ENCODE measurements at regions not wholly inside any gene's neighbourhood (a gene's known extent, or its start where the extent isn't known, plus 50 kb on each side); places are given as distances from the start of the nearest gene placed in this dataset.

DNA sequence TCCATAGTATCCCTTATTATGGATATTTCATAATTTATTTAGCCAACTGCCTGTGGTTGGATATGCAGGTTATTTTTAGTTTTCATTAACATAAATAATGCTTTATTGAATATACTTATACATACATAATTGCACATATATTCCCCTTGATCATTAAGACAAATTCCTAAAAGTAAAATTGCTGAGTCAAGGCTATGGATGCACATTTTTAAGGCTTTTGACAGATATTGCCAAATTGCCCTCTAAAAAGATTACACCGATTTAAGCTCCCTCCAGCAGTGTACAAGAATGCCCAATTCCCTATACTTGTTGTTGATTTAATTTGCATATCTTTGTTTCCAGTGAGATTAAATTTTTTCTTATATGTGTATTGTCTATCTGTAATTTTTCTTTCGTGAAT, 176.7 kb downstream of the C1orf94 start:
- H3K4me1 ChIP-seq (ENCODE audit: control insufficient read depth, insufficient read depth, low read length, poor library complexity, severe bottlenecking) = no peaks in the 10 kb centered on the region
- H3K27ac ChIP-seq (ENCODE audit: insufficient read depth, low read length, poor library complexity, severe bottlenecking) = no peak overlapping the region
- no peak overlapping the region for H3K4me3 ChIP-seq (ENCODE audit: insufficient read depth, low read depth, low read length, poor library complexity, severe bottlenecking)
- no peaks in the 10 kb centered on the region for H3K27me3 ChIP-seq (replicated peaks; ENCODE audit: control insufficient read depth, insufficient read depth, low read length, poor library complexity, severe bottlenecking)
- H3K36me3 ChIP-seq (ENCODE audit: control insufficient read depth, insufficient read depth, low read length) = no peaks in the 10 kb centered on the region
- no peak for DNase-seq
- H3K9me3 ChIP-seq (ENCODE audit: control insufficient read depth, low read length) = no peaks in the 10 kb centered on the region

DNA sequence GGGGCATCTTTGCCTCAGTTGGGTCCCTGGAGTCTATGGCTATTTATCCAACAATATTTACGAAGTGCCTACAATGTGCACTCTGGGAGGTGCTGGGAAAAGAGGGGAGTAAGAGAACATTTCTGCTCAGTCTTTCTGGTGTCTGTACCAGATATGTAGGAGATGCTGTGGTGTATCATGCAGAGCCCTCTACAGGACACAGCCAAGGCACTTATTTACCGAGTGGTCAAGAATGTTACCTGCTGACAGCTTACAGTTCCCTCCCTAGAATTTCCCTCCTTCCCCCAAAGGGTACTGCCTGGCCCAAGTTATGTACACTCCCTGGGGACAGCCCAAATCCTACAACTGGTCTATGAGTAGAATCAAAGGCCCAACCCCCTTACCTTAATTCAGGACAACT, 177.7 kb downstream of the C1orf94 start:
- DNase-seq = no peak

DNA sequence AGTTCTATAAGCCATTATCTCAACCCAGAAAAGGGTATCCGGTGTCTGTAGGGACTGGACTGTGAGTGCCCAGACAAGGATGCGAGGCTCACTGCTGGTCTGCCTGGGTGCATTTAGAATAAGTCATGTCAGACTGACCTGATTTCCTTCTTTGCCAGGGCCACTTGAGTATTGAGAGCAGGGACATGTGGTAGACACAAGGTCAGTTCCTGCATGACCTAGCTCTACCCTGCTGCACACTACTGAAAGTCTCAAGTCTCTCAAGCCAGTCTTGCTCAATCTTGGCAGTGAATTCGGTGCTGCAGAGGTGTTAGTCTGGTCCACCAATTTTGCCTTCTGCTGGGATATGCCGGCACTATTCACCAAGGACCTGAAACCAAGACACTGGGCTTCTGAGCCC, 180.1 kb downstream of the C1orf94 start:
- H3K9me3 ChIP-seq (ENCODE audit: control insufficient read depth, low read length) = no peaks in the 10 kb centered on the region
- no peak for DNase-seq
- no peaks in the 10 kb centered on the region for H3K27me3 ChIP-seq (replicated peaks; ENCODE audit: control insufficient read depth, insufficient read depth, low read length, poor library complexity, severe bottlenecking)
- H3K27ac ChIP-seq (ENCODE audit: insufficient read depth, low read length, poor library complexity, severe bottlenecking) = no peak overlapping the region
- H3K4me3 ChIP-seq (ENCODE audit: insufficient read depth, low read depth, low read length, poor library complexity, severe bottlenecking) = no peak overlapping the region
- H3K36me3 ChIP-seq (ENCODE audit: control insufficient read depth, insufficient read depth, low read length) = no peaks in the 10 kb centered on the region
- H3K4me1 ChIP-seq (ENCODE audit: control insufficient read depth, insufficient read depth, low read length, poor library complexity, severe bottlenecking) = no peaks in the 10 kb centered on the region

More for the DNA sequence above, 177.7 kb downstream of the C1orf94 start:
- no peaks in the 10 kb centered on the region for H3K27me3 ChIP-seq (replicated peaks; ENCODE audit: control insufficient read depth, insufficient read depth, low read length, poor library complexity, severe bottlenecking)
- no peaks in the 10 kb centered on the region for H3K36me3 ChIP-seq (ENCODE audit: control insufficient read depth, insufficient read depth, low read length)
- no peaks in the 10 kb centered on the region for H3K9me3 ChIP-seq (ENCODE audit: control insufficient read depth, low read length)
- H3K27ac ChIP-seq (ENCODE audit: insufficient read depth, low read length, poor library complexity, severe bottlenecking) = no peak overlapping the region
- no peaks in the 10 kb centered on the region for H3K4me1 ChIP-seq (ENCODE audit: control insufficient read depth, insufficient read depth, low read length, poor library complexity, severe bottlenecking)
- no peak overlapping the region for H3K4me3 ChIP-seq (ENCODE audit: insufficient read depth, low read depth, low read length, poor library complexity, severe bottlenecking)

DNA sequence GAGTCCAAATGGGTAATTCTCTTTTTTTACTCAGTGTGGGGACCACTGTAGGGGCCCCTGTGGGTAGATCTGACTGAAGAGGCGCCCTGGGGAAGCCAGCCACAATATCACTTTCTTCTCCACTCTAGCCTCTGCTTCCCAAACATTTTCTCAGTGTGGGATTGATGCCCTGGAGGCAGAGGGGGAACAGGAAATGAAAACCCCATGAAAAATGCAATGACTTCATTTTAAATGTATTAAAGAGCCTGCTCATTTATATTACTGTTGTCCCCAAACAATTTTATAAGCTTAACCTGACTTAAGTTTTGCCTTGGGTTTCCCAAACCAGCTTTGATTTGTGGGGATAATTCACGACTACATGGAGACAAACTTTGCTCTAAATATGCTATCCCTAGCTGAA, 181.9 kb downstream of the C1orf94 start:
- H3K27ac ChIP-seq (ENCODE audit: insufficient read depth, low read length, poor library complexity, severe bottlenecking) = no peak overlapping the region
- no peak overlapping the region for H3K4me3 ChIP-seq (ENCODE audit: insufficient read depth, low read depth, low read length, poor library complexity, severe bottlenecking)
- H3K9me3 ChIP-seq (ENCODE audit: control insufficient read depth, low read length) = no peaks in the 10 kb centered on the region
- H3K4me1 ChIP-seq (ENCODE audit: control insufficient read depth, insufficient read depth, low read length, poor library complexity, severe bottlenecking) = no peaks in the 10 kb centered on the region
- H3K27me3 ChIP-seq (replicated peaks; ENCODE audit: control insufficient read depth, insufficient read depth, low read length, poor library complexity, severe bottlenecking) = no peaks in the 10 kb centered on the region
- DNase-seq = no peak
- no peaks in the 10 kb centered on the region for H3K36me3 ChIP-seq (ENCODE audit: control insufficient read depth, insufficient read depth, low read length)

DNA sequence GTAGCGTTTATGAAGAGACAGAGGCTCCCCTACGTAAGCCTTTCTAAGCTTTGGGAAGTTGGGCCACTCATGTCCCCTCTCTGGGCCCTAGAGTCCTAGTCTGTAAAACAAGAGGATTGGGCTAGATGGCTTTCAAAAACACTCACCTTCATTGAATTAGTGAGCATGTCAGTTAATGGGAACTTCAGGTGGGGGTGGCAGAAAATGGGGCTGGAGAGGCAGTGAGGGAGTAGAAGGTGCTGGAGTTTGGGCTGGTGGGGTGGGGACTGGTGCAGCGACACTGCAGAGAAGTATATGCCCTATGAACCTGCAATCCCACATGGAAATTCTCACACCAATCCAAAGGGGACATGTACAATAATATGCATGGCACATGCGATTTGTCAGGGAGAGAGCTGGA, 182.7 kb downstream of the C1orf94 start:
- H3K4me3 ChIP-seq (ENCODE audit: insufficient read depth, low read depth, low read length, poor library complexity, severe bottlenecking) = no peak overlapping the region
- H3K27me3 ChIP-seq (replicated peaks; ENCODE audit: control insufficient read depth, insufficient read depth, low read length, poor library complexity, severe bottlenecking) = no peaks in the 10 kb centered on the region
- H3K27ac ChIP-seq (ENCODE audit: insufficient read depth, low read length, poor library complexity, severe bottlenecking) = no peak overlapping the region
- no peaks in the 10 kb centered on the region for H3K36me3 ChIP-seq (ENCODE audit: control insufficient read depth, insufficient read depth, low read length)
- H3K4me1 ChIP-seq (ENCODE audit: control insufficient read depth, insufficient read depth, low read length, poor library complexity, severe bottlenecking) = no peaks in the 10 kb centered on the region
- H3K9me3 ChIP-seq (ENCODE audit: control insufficient read depth, low read length) = no peaks in the 10 kb centered on the region
- DNase-seq = no peak

DNA sequence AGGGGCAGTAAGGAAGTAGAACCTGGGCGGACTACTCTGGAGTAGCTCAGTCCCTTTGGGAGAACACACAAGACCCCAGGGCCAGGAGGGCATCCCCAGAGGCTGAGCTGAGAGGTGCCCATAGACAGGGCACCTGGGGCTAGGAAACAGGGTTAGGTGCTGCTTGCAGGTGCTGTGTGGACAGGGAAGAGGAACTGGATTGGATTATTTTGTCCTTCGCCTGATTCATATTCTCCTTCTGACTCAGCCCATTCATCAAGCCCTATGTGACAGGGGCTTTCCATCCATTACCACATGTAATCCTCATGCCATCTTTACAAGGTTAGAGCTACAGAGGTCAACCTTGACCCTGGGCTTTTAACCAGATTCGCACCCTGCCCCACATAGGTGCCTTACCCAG, 183.9 kb downstream of the C1orf94 start:
- no peaks in the 10 kb centered on the region for H3K36me3 ChIP-seq (ENCODE audit: control insufficient read depth, insufficient read depth, low read length)
- no peaks in the 10 kb centered on the region for H3K4me1 ChIP-seq (ENCODE audit: control insufficient read depth, insufficient read depth, low read length, poor library complexity, severe bottlenecking)
- H3K9me3 ChIP-seq (ENCODE audit: control insufficient read depth, low read length) = no peaks in the 10 kb centered on the region
- H3K27ac ChIP-seq (ENCODE audit: insufficient read depth, low read length, poor library complexity, severe bottlenecking) = no peak overlapping the region
- no peak for DNase-seq
- H3K4me3 ChIP-seq (ENCODE audit: insufficient read depth, low read depth, low read length, poor library complexity, severe bottlenecking) = no peak overlapping the region
- H3K27me3 ChIP-seq (replicated peaks; ENCODE audit: control insufficient read depth, insufficient read depth, low read length, poor library complexity, severe bottlenecking) = no peaks in the 10 kb centered on the region

DNA sequence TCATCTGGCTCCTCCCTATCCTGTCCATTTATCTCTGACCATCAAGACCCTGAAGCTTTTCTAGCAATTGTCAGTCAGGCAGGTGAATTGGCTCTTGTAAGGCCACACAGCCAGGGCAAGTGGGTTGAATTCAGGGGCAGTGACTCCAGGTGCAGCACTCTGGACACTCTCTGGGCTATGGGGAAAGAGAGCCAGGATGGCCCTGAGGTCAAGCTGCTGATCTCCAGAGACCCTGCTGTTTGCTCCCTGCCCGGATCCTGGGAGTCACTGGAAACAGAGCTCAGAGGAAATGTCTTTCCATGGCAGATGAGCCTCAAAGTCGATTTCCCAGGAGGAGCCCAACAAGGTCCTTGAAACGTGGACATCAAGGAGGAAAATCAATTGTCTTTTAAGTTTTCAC, 184.4 kb downstream of the C1orf94 start:
- no peak for DNase-seq
- Histone ChIP-seq H3K36me3 (ENCODE audit: control insufficient read depth, insufficient read depth, low read length) (no peaks in the 10 kb centered on the region), H3K4me3 (ENCODE audit: insufficient read depth, low read depth, low read length, poor library complexity, severe bottlenecking) (no peak overlapping the region), H3K27me3 (replicated peaks; ENCODE audit: control insufficient read depth, insufficient read depth, low read length, poor library complexity, severe bottlenecking) (no peaks in the 10 kb centered on the region), H3K9me3 (ENCODE audit: control insufficient read depth, low read length) (no peaks in the 10 kb centered on the region), H3K27ac (ENCODE audit: insufficient read depth, low read length, poor library complexity, severe bottlenecking) (no peak overlapping the region), H3K4me1 (ENCODE audit: control insufficient read depth, insufficient read depth, low read length, poor library complexity, severe bottlenecking) (no peaks in the 10 kb centered on the region)

DNA sequence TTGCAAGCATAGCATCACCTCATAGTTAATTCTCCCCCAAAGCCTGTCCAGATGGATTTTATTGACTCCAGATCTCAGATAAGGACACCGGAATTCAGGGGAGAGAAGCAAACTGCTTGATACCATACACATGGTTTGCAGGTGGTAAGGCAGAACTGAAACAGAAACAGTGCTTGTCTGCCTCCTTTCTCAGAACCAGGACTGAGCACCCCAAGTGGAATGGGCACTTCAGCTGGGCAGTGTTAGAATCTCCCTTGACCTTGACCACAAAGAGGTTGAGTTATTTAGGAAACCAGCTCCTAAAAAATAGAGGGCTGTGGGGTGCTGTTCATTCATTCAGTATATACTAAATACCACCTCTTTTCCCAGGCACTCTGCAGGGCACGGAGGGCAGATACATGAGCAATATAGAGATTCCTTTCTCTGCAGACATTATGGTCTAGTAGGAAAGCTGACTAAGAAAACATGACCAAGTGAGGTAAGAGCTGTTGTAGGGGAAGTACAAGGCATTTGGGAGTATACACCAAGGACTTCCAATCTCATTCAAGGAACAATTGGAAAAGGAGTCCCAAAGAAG, 185.2 kb downstream of the C1orf94 start:
- H3K4me1 ChIP-seq (ENCODE audit: control insufficient read depth, insufficient read depth, low read length, poor library complexity, severe bottlenecking) = no peaks in the 10 kb centered on the region
- DNase-seq = no peak
- H3K27me3 ChIP-seq (replicated peaks; ENCODE audit: control insufficient read depth, insufficient read depth, low read length, poor library complexity, severe bottlenecking) = no peaks in the 10 kb centered on the region
- no peaks in the 10 kb centered on the region for H3K9me3 ChIP-seq (ENCODE audit: control insufficient read depth, low read length)
- H3K27ac ChIP-seq (ENCODE audit: insufficient read depth, low read length, poor library complexity, severe bottlenecking) = no peak overlapping the region
- no peaks in the 10 kb centered on the region for H3K36me3 ChIP-seq (ENCODE audit: control insufficient read depth, insufficient read depth, low read length)
- no peak overlapping the region for H3K4me3 ChIP-seq (ENCODE audit: insufficient read depth, low read depth, low read length, poor library complexity, severe bottlenecking)

DNA sequence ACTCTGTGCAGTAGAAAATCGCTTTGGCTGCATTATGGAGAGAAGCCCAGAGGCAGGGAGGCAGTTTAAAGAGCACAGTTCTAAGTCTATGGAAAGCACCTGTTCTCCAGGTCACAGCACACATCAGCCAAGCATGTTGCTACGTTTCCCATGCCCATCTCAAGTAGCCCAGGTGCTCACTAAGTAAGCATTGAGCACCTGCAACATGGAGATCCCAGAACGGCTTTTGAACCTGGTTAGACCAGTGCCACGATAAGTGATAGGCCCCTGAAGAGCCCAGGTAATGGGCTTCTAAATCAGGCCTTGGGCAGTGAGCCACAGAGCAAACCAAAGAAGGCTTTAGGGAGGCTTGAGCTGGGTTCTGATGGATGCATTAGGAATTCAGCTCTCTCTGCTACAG, 186.2 kb downstream of the C1orf94 start:
- Histone ChIP-seq H3K27ac (ENCODE audit: insufficient read depth, low read length, poor library complexity, severe bottlenecking) (no peak overlapping the region), H3K27me3 (replicated peaks; ENCODE audit: control insufficient read depth, insufficient read depth, low read length, poor library complexity, severe bottlenecking) (no peaks in the 10 kb centered on the region), H3K36me3 (ENCODE audit: control insufficient read depth, insufficient read depth, low read length) (no peaks in the 10 kb centered on the region), H3K4me1 (ENCODE audit: control insufficient read depth, insufficient read depth, low read length, poor library complexity, severe bottlenecking) (no peaks in the 10 kb centered on the region), H3K9me3 (ENCODE audit: control insufficient read depth, low read length) (no peaks in the 10 kb centered on the region), H3K4me3 (ENCODE audit: insufficient read depth, low read depth, low read length, poor library complexity, severe bottlenecking) (no peak overlapping the region)
- no peak for DNase-seq

DNA sequence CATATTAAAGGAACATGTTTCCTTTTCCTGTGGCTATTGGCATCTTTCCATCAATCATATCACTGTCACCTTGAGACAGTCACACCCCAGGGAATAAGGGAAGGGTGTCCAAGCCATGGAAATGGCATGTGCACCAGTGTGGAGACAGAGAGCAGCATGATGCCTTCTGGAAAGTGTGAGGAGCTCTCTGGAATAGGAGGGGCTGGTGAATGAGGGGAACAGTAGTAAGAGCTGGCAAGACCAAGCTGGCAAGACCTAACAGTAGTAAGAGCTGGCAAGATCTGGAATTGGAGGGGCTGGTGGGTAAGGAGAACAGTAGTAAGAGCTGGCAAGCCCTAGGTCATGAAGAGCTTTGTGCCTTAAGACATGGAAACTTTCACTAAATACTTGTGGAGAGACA, 186.7 kb downstream of the C1orf94 start:
- Histone ChIP-seq H3K4me1 (ENCODE audit: control insufficient read depth, insufficient read depth, low read length, poor library complexity, severe bottlenecking) (no peaks in the 10 kb centered on the region), H3K4me3 (ENCODE audit: insufficient read depth, low read depth, low read length, poor library complexity, severe bottlenecking) (no peak overlapping the region), H3K27ac (ENCODE audit: insufficient read depth, low read length, poor library complexity, severe bottlenecking) (no peak overlapping the region), H3K9me3 (ENCODE audit: control insufficient read depth, low read length) (no peaks in the 10 kb centered on the region), H3K27me3 (replicated peaks; ENCODE audit: control insufficient read depth, insufficient read depth, low read length, poor library complexity, severe bottlenecking) (no peaks in the 10 kb centered on the region), H3K36me3 (ENCODE audit: control insufficient read depth, insufficient read depth, low read length) (no peaks in the 10 kb centered on the region)
- no peak for DNase-seq

DNA sequence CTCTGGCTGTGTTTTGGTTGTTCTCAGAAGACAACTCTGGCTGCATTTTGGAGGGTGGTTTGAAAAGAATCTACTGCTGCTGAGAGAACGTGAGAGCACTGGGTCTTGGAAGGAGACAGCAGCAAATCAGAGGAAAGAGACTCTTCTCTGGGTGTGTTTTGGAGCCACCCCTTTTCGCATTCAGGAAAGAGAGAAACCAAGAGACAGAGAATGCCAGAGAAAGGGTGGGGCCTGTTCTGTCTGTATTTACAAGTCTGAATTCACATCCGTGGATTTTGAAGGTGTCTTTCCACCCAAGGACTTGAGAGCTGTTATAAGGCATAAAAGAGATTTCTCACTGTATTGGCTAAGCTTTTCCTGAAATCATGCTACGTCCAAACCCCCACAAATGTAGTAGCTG, 187.2 kb downstream of the C1orf94 start:
- Histone ChIP-seq H3K27me3 (replicated peaks; ENCODE audit: control insufficient read depth, insufficient read depth, low read length, poor library complexity, severe bottlenecking) (no peaks in the 10 kb centered on the region), H3K9me3 (ENCODE audit: control insufficient read depth, low read length) (no peaks in the 10 kb centered on the region), H3K27ac (ENCODE audit: insufficient read depth, low read length, poor library complexity, severe bottlenecking) (no peak overlapping the region), H3K4me1 (ENCODE audit: control insufficient read depth, insufficient read depth, low read length, poor library complexity, severe bottlenecking) (no peaks in the 10 kb centered on the region), H3K4me3 (ENCODE audit: insufficient read depth, low read depth, low read length, poor library complexity, severe bottlenecking) (no peak overlapping the region), H3K36me3 (ENCODE audit: control insufficient read depth, insufficient read depth, low read length) (no peaks in the 10 kb centered on the region)
- no peak for DNase-seq

Data from effector memory CD4-positive, alpha-beta T cell (primary cell).